Adrenal gland (tissue), 9 donors: ENCODE measurements at regions not wholly inside any gene's neighbourhood (a gene's known extent, or its start where the extent isn't known, plus 50 kb on each side); places are given as distances from the start of the nearest gene placed in this dataset.
A peak's percentile ranks its signal among the peaks of the same experiment; 100 is the strongest.

Source experiments
- DNase-seq, 7 donors: peaks; one replicate each; pipeline ENCODE4 v3.0.0-alpha.2; 2019 to 2020
- H3K27ac ChIP-seq, 5 donors: fragments of 200-600 bp; sonication (generic) in 4 of 5; 1 replicate in 3 of 5; 2 replicates in 2 of 5; pipeline versions ENCODE4 v1.5.1 to v1.8.0; 2016 to 2020; ENCODE audit warnings: mild to moderate bottlenecking in 1 of 5
- H3K27me3 ChIP-seq: fragments of 200-600 bp; 2 replicates; pipeline ENCODE4 v1.8.0; 2021
- H3K36me3 ChIP-seq, 2 donors: fragments of 200-600 bp; replicated peaks in 1 of 2; 1 replicate in 1 of 2; 2 replicates in 1 of 2; pipeline versions ENCODE4 v1.5.1 to v1.8.0; 2018 to 2022
- H3K4me1 ChIP-seq, 2 donors: fragments of 200-600 bp; replicated peaks in 1 of 2; 1 replicate in 1 of 2; 2 replicates in 1 of 2; pipeline versions ENCODE4 v1.5.1 to v1.8.0; 2018 to 2021
- H3K4me3 ChIP-seq, 4 donors: fragments of 200-600 bp; sonication (generic) in 3 of 4; one replicate each; pipeline ENCODE4 v1.5.1; 2016 to 2018
- H3K9me3 ChIP-seq, 3 donors: fragments of 200-600 bp; sonication (generic) in 1 of 3; replicated peaks in 1 of 3; 1 replicate in 2 of 3; 2 replicates in 1 of 3; pipeline versions ENCODE4 v1.5.1 to v1.8.0; 2016 to 2021
- POLR2A ChIP-seq, 2 donors: fragments of 450-650 bp; IDR thresholded peaks; one replicate each; pipeline ENCODE4 v1.6.1; 2017; ENCODE audit warnings: antibody characterized with exemption in 2 of 2, mild to moderate bottlenecking in 2 of 2, moderate library complexity in 1 of 2
- WGBS, 4 donors: extraction: QIAGEN DNeasy Blood & Tissue Kit in 2 of 4; methylation state at CpG; one replicate each; pipeline versions ENCODE4 v1.1.5 to v1.1.7; 2013 to 2017; 5-methylcytosine and 5-hydroxymethylcytosine counted together
- intact Hi-C, 2 donors: fragments of 100-400 bp; cut with DNase I; formaldehyde crosslinking; loops; one replicate each; pipeline versions ENCODE4 v1.14.1 to v1.15.0; 2022 to 2023
- TF ChIP-seq, protein P1 (sequence below), 6 experiments: fragments of 450-650 bp in 4 of 6; fragments of 200-600 bp in 2 of 6; sonication (generic) in 1 of 6; IDR thresholded peaks; 1 replicate in 5 of 6; 2 replicates in 1 of 6; pipeline versions ENCODE4 v1.5.1 to v1.8.0; 2016 to 2021; ENCODE audit warnings: antibody characterized with exemption in 6 of 6, mild to moderate bottlenecking in 2 of 6, moderate library complexity in 1 of 6
- donor health status: healthy with polysubstance abuse.
- donor health status: Bipolar disorder and iron deficiency.
- donor health status: DM: yes; HTN: yes; CAD: no.
- donor health status: DM: no; HTN: no; CAD: no.
- donor health status: DM: no; HTN: no; CAD: no.

DNA sequence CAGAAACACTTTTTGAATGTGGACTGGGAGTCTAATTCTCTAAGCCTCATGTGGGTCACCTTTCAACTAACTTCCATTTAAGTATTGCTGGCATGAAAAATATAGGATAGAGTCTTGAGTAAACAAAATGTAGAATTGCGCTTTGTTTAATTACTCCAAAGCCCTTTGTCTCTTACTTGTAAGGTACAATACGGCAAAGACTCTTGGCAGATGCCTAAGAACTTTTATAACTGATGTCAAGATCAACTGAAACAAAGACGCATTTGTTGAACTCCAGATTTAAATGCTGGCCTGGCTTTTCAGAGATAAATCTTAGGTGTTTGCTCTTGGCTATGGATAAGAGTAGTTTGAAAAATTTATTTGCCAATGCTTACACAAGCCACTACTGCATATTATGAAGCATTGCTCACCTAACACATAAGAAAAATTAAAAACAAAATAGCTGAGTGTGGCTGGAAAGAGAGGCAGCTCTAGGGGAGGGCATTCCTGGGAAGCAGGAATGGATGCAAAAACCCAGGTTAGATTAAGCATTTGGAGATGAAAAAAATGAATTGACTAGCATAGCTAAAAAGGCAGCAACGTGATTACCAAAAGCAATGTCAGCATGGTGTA is 107.3 kb upstream of the STARD13 start:
- H3K4me1 ChIP-seq = no peaks in the 10 kb centered on the region
- H3K27me3 ChIP-seq = no peaks in the 10 kb centered on the region
- WGBS, 4 donors = 91 to 94% (median 94%) methylated on average over 4 of the region's 4 CpGs
- DNase-seq = no peak
- no peak overlapping the region for H3K4me3 ChIP-seq
- no peak overlapping the region for H3K27ac ChIP-seq
- H3K36me3 ChIP-seq = no peaks in the 10 kb centered on the region
- H3K9me3 ChIP-seq = no peaks in the 10 kb centered on the region
- intact Hi-C loops = no loop called here
- TF ChIP-seq, protein P1, sequence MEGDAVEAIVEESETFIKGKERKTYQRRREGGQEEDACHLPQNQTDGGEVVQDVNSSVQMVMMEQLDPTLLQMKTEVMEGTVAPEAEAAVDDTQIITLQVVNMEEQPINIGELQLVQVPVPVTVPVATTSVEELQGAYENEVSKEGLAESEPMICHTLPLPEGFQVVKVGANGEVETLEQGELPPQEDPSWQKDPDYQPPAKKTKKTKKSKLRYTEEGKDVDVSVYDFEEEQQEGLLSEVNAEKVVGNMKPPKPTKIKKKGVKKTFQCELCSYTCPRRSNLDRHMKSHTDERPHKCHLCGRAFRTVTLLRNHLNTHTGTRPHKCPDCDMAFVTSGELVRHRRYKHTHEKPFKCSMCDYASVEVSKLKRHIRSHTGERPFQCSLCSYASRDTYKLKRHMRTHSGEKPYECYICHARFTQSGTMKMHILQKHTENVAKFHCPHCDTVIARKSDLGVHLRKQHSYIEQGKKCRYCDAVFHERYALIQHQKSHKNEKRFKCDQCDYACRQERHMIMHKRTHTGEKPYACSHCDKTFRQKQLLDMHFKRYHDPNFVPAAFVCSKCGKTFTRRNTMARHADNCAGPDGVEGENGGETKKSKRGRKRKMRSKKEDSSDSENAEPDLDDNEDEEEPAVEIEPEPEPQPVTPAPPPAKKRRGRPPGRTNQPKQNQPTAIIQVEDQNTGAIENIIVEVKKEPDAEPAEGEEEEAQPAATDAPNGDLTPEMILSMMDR (IDR thresholded peaks at IDR 0.05) = no peak
- TF ChIP-seq POLR2A (IDR thresholded peaks at IDR 0.05) = no peak

DNA sequence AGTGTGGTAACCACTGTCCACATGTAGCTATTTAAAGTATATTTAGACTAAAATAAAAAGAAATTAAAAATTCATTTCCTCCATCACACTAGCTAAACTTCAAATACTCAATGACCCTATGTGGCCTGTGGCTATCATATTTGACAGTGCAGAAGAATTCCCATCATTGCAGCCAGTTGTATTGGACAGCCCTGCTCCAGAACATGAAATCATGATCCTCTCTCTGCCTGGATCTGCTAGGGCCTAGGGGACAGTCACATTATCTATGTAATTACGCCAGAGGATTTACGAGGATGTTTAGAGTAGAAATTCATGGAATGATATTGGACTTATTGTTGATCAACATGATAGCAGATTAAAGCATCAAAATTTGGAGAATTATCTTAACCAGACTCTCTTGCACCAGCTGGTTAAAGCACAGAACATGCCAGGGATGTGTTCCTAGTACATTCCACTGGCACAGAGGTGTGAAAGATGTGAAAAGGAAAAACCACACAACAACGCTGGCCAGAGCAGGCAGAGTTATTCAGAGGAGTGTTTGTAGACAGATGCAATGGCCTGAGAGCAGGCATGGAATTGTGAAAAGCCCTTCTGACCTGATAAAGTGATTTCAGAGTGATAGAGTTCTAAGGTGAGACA is 108.9 kb upstream of the STARD13 start:
- no peaks in the 10 kb centered on the region for H3K27me3 ChIP-seq
- H3K27ac ChIP-seq = no peak overlapping the region
- WGBS, 4 donors = 82 to 93% (median 86%) methylated on average over 3 of the region's 3 CpGs
- DNase-seq = no peak
- H3K4me3 ChIP-seq = no peak overlapping the region
- no peaks in the 10 kb centered on the region for H3K4me1 ChIP-seq
- no peaks in the 10 kb centered on the region for H3K9me3 ChIP-seq
- no peak for TF ChIP-seq POLR2A (IDR thresholded peaks at IDR 0.05)
- TF ChIP-seq, protein P1 (IDR thresholded peaks at IDR 0.05) = no peak
- intact Hi-C loops = no loop called here
- no peaks in the 10 kb centered on the region for H3K36me3 ChIP-seq

DNA sequence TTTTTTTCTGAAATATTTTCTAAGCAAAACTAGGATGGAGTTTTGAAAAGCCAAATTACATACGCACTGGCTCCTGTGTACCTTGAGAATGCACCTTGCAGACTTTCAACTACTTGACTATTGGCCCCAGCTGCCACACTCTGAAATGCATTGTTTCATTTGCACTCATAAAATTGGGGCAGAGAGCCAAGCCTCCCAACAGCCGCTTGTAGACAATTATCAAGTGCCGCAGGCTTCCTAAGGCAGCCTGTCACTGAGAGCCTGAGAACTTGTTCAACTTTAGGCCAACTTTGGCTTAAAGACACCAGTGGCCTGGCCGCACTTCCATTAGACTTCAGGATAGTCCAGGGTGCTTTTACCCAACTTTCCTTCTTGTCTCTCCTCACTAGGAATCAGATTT is 115.7 kb upstream of the STARD13 start:
- Histone ChIP-seq H3K4me3 (no peak overlapping the region), H3K4me1 (peaks cover 9 to 14% of the 10 kb centered on the region in 2 donors), H3K27ac (no peak overlapping the region), H3K9me3 (no peaks in the 10 kb centered on the region), H3K36me3 (no peaks in the 10 kb centered on the region), H3K27me3 (no peaks in the 10 kb centered on the region)
- intact Hi-C loops = no loop called here
- no peak for DNase-seq
- TF ChIP-seq POLR2A (IDR thresholded peaks at IDR 0.05) = no peak
- TF ChIP-seq, protein P1 (IDR thresholded peaks at IDR 0.05) = no peak
- WGBS, 4 donors = 85 to 94% (median 93%) methylated on average over 4 of the region's 4 CpGs

DNA sequence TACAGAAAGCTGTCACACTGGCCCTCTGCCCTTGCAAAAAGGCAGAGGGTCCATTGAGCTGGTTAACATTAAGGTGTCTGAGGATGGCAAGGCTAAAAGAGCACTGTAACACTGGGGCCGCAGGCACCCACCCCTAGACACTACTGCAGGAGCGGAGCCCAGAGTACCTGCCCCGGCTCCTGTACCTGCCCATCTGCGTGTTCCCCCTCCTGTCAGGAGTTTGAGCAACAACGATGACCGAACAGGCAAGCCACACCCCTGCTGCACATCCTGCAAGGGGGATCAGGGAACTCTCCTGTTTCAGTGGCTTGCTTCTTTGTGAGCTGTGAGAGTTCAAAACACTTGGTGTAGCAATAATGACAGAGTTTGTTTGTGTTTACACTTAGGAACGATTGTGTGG is 117.4 kb upstream of the STARD13 start:
- WGBS, 4 donors = 19 to 82% (median 79%) methylated on average over 1 to 7 of the region's 7 CpGs
- Histone ChIP-seq H3K27ac (peak overlapping the region in 2 of 5 donors; percentile 50 to 51), H3K36me3 (no peaks in the 10 kb centered on the region), H3K27me3 (no peaks in the 10 kb centered on the region), H3K9me3 (no peaks in the 10 kb centered on the region), H3K4me3 (no peak overlapping the region), H3K4me1 (peaks cover 9 to 14% of the 10 kb centered on the region in 2 donors)
- intact Hi-C loops = no loop called here
- no peak for DNase-seq
- TF ChIP-seq, protein P1 (IDR thresholded peaks at IDR 0.05) = no peak
- no peak for TF ChIP-seq POLR2A (IDR thresholded peaks at IDR 0.05)
